K562 (cell line): ENCODE measurements at regions not wholly inside any gene's neighbourhood (a gene's known extent, or its start where the extent isn't known, plus 50 kb on each side); places are given as distances from the start of the nearest gene placed in this dataset.

Source experiments
- ATAC-seq: fragments of 200-7000 bp; cut with Tn5 transposase; 3 replicates; pipeline ENCODE4 v1.9.1; 2020; ENCODE audit warnings: moderate library complexity
- BruUV-seq: library from RNA; stranded (reverse); fragments of 400-500 nt; replicated peaks from 2 replicates; lab custom pipeline; 2021; lab: Mats Ljungman, UMichigan
- CTCF ChIA-PET: fragments of 300-600 bp; formaldehyde crosslinking; extraction: SDS; loops from one replicate; lab custom pipeline; 2021; ENCODE audit warnings: low intra/inter-chr PET ratio; lab: Yijun Ruan, JAX
- POLR2A ChIA-PET: fragments of 300-600, 350-650 bp; sonication (Branson Sonifier 250); formaldehyde crosslinking; extraction: SDS; loops from one replicate; lab custom pipeline; 2021; ENCODE audit warnings: antibody characterized with exemption, inconsistent platforms; lab: Yijun Ruan, JAX
- DNase-seq, 4 experiments: peaks; one replicate each; pipeline versions ENCODE4 v3.0.0 to v3.0.0-alpha.2; 2011 to 2018; ENCODE audit warnings: low spot score in 3 of 4, mixed read lengths in 3 of 4; ENCODE audit errors: extremely low read depth in 1 of 4
- FAIRE-seq: peaks from 2 replicates; lab custom pipeline; 2011; peaks lifted over from hg19 to GRCh38; lab: Jason Lieb, UNC
- H2AFZ ChIP-seq: 2 replicates; pipeline ENCODE4 v1.6.0; 2011; ENCODE audit warnings: low read depth, low read length, control low read depth, inconsistent platforms
- H3K27ac ChIP-seq: fragments of 200-600 bp; 3 replicates; pipeline ENCODE4 v1.8.0; 2011; ENCODE audit warnings: low read depth, mild to moderate bottlenecking, control low read depth, inconsistent platforms, low read length, moderate library complexity, mixed read lengths; ENCODE audit errors: extremely low read depth
- H3K27me3 ChIP-seq, 2 experiments: fragments of 300-600 bp in 1 of 2; 2 replicates in 1 of 2; 3 replicates in 1 of 2; pipeline versions ENCODE4 v1.6.0 to v1.8.0; 2011; ENCODE audit warnings: inconsistent platforms in 2 of 2, low read length in 2 of 2, mild to moderate bottlenecking in 1 of 2, mixed read lengths in 1 of 2, moderate library complexity in 1 of 2; ENCODE audit not compliant: control insufficient read depth in 2 of 2, insufficient read depth in 2 of 2
- H3K36me3 ChIP-seq: fragments of 300-600 bp; 3 replicates; pipeline ENCODE4 v1.8.0; 2011; ENCODE audit warnings: mild to moderate bottlenecking, low read length, inconsistent platforms; ENCODE audit not compliant: control insufficient read depth, insufficient read depth
- H3K4me1 ChIP-seq, 2 experiments: fragments of 200-600 bp in 1 of 2; replicated peaks in 1 of 2; 2 replicates in 1 of 2; 3 replicates in 1 of 2; pipeline versions ENCODE4 v1.5.1 to v1.8.0; 2011; ENCODE audit warnings: inconsistent platforms in 2 of 2, low read length in 2 of 2, mild to moderate bottlenecking in 1 of 2, mixed read lengths in 1 of 2, moderate library complexity in 1 of 2; ENCODE audit not compliant: control insufficient read depth in 2 of 2, insufficient read depth in 2 of 2
- H3K4me2 ChIP-seq: 2 replicates; pipeline ENCODE4 v1.6.1; 2011; ENCODE audit warnings: low read length, control low read depth, inconsistent platforms, mixed read lengths; ENCODE audit not compliant: insufficient read depth
- H3K4me3 ChIP-seq: fragments of 200-600 bp; sonication (generic), shearing (Covaris generic); 2 replicates; pipeline ENCODE4 v1.5.1; 2016; ENCODE audit warnings: control low read depth, inconsistent platforms
- H3K79me2 ChIP-seq: fragments of 200-600 bp; 3 replicates; pipeline ENCODE4 v1.8.0; 2011; ENCODE audit warnings: low read length, inconsistent platforms; ENCODE audit not compliant: control insufficient read depth, insufficient read depth
- H3K9ac ChIP-seq, 2 experiments: 2 replicates each; pipeline versions ENCODE4 v1.6.0 to v1.6.1; 2011; ENCODE audit warnings: low read depth in 2 of 2, low read length in 2 of 2, control low read depth in 1 of 2, inconsistent platforms in 1 of 2, mild to moderate bottlenecking in 1 of 2, mixed read lengths in 1 of 2; ENCODE audit not compliant: insufficient read depth in 1 of 2
- H3K9me1 ChIP-seq: one replicate; pipeline ENCODE4 v1.6.0; 2011; ENCODE audit warnings: inconsistent platforms, mild to moderate bottlenecking, low read length, moderate library complexity; ENCODE audit not compliant: control insufficient read depth, insufficient read depth
- H3K9me3 ChIP-seq: replicated peaks from 2 replicates; pipeline ENCODE4 v1.5.1; 2011; ENCODE audit warnings: low read depth, low read length, inconsistent platforms; ENCODE audit not compliant: control insufficient read depth, insufficient read depth
- H4K20me1 ChIP-seq: replicated peaks from 2 replicates; pipeline ENCODE4 v1.6.1; 2011; ENCODE audit warnings: low read length, inconsistent platforms, mixed read lengths; ENCODE audit not compliant: control insufficient read depth, insufficient read depth
- ATF2 ChIP-seq: sonication (generic); formaldehyde crosslinking; IDR thresholded peaks from 2 replicates; pipeline ENCODE4 v1.8.1; 2022; ENCODE audit warnings: missing genetic modification reagents
- CEBPB ChIP-seq: fragments of 450-650 bp; IDR thresholded peaks from 2 replicates; pipeline ENCODE4 v1.6.1; 2016; ENCODE audit warnings: missing genetic modification characterization, missing compliant biosample characterization
- CREM ChIP-seq: IDR thresholded peaks from 2 replicates; pipeline ENCODE4 v1.6.1; 2014; ENCODE audit warnings: antibody characterized with exemption, low read depth
- E2F3 ChIP-seq: fragments of 250-450 bp; sonication (Bioruptor Pico); IDR thresholded peaks from 2 replicates; pipeline ENCODE4 v1.4.0; 2020; ENCODE audit warnings: mild to moderate bottlenecking
- GATA2 ChIP-seq: sonication (generic); formaldehyde crosslinking; IDR thresholded peaks from 2 replicates; pipeline ENCODE4 v1.4.0; 2020; ENCODE audit warnings: mild to moderate bottlenecking, missing genetic modification reagents
- HNRNPLL ChIP-seq: fragments of 200-400 bp; formaldehyde crosslinking; IDR thresholded peaks from 2 replicates; pipeline ENCODE4 v1.6.1; 2017; ENCODE audit warnings: low read length, low read depth, mild to moderate bottlenecking; ENCODE audit not compliant: poor library complexity, severe bottlenecking
- KLF1 ChIP-seq: fragments of 450-650 bp; IDR thresholded peaks from 2 replicates; pipeline ENCODE4 v1.6.1; 2016; ENCODE audit warnings: missing genetic modification characterization, missing compliant biosample characterization
- RHOXF2B ChIP-seq: fragments of 250-450 bp; sonication (Bioruptor Pico); conservative IDR thresholded peaks from 2 replicates; pipeline ENCODE4 v1.5.1; 2021
- ZFX ChIP-seq: sonication (generic); formaldehyde crosslinking; IDR thresholded peaks from 2 replicates; pipeline ENCODE4 v1.8.0; 2022; ENCODE audit warnings: mild to moderate bottlenecking, missing genetic modification reagents, moderate library complexity
- WGBS: fragments of 100-300 bp; shearing (Covaris generic); methylation state at CpG from one replicate; pipeline ENCODE4 v1.1.6; 2016; ENCODE audit warnings: low coverage, mixed read lengths; ENCODE audit not compliant: insufficient coverage; ENCODE audit errors: missing lambda C conversion rate; 5-methylcytosine and 5-hydroxymethylcytosine counted together
- in situ Hi-C: fragments of 300-500 bp; cut with MboI; formaldehyde crosslinking; loops from 4 replicates; pipeline ENCODE4 v1.15.0; 2018; ENCODE audit warnings: inconsistent platforms, mixed read lengths
- intact Hi-C: fragments of 100-400 bp; cut with micrococcal nuclease; formaldehyde crosslinking; loops from 2 replicates; pipeline ENCODE4 v1.14.2; 2022
- TF ChIP-seq, protein P1 (sequence below): conservative IDR thresholded peaks from 2 replicates; pipeline ENCODE4 v1.6.1; 2011; ENCODE audit warnings: low read depth, mild to moderate bottlenecking, low read length; ENCODE audit not compliant: control insufficient read depth
- TF ChIP-seq, protein P2 (sequence below): fragments of 250-450 bp; sonication (Bioruptor Pico); IDR thresholded peaks from 2 replicates; pipeline ENCODE4 v1.5.0; 2021

GRCh38 chr5:28391277-28391676 lies 1352.9 kb upstream of the CDH9 start:
- DNase-seq = no peak
- no peaks in the 10 kb centered on the region for H3K27me3 ChIP-seq
- no peaks in the 10 kb centered on the region for H4K20me1 ChIP-seq
- no peaks in the 10 kb centered on the region for H3K79me2 ChIP-seq
- POLR2A ChIA-PET = no interaction called here
- in situ Hi-C loops = no loop called here
- BruUV-seq = no TSS peak
- no peak overlapping the region for H3K4me2 ChIP-seq
- H3K9ac ChIP-seq = no peak overlapping the region
- TF ChIP-seq GATA2 = no peak
- no peak for TF ChIP-seq ATF2 (CRISPR knock-in tag)
- no peak for TF ChIP-seq CEBPB
- no peak for TF ChIP-seq CREM
- TF ChIP-seq, protein P1, sequence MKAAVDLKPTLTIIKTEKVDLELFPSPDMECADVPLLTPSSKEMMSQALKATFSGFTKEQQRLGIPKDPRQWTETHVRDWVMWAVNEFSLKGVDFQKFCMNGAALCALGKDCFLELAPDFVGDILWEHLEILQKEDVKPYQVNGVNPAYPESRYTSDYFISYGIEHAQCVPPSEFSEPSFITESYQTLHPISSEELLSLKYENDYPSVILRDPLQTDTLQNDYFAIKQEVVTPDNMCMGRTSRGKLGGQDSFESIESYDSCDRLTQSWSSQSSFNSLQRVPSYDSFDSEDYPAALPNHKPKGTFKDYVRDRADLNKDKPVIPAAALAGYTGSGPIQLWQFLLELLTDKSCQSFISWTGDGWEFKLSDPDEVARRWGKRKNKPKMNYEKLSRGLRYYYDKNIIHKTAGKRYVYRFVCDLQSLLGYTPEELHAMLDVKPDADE = no peak
- no peak for TF ChIP-seq RHOXF2B (CRISPR knock-in tag)
- no peak for TF ChIP-seq E2F3 (CRISPR knock-in tag)
- no peak for TF ChIP-seq HNRNPLL
- TF ChIP-seq ZFX (CRISPR knock-in tag) = no peak
- no peak for TF ChIP-seq KLF1
- TF ChIP-seq, protein P2, sequence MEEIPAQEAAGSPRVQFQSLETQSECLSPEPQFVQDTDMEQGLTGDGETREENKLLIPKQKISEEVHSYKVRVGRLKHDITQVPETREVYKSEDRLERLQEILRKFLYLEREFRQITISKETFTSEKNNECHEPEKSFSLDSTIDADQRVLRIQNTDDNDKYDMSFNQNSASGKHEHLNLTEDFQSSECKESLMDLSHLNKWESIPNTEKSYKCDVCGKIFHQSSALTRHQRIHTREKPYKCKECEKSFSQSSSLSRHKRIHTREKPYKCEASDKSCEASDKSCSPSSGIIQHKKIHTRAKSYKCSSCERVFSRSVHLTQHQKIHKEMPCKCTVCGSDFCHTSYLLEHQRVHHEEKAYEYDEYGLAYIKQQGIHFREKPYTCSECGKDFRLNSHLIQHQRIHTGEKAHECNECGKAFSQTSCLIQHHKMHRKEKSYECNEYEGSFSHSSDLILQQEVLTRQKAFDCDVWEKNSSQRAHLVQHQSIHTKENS (CRISPR knock-in tag) = no peak
- TF ChIP-seq, all 486 proteins: peak for 0
- WGBS = 0% methylated on average over 1 of the region's 1 CpG
- intact Hi-C loops = no loop called here
- FAIRE-seq = no peak
- H2AFZ ChIP-seq = no peak overlapping the region
- CTCF ChIA-PET = no interaction called here
- no peaks in the 10 kb centered on the region; the same call in 1 of the 2 replicates for H3K9me3 ChIP-seq
- H3K36me3 ChIP-seq = no peaks in the 10 kb centered on the region
- no peak overlapping the region for H3K4me3 ChIP-seq
- no peaks in the 10 kb centered on the region for H3K4me1 ChIP-seq
- H3K9me1 ChIP-seq = no peaks in the 10 kb centered on the region
- no peak for ATAC-seq
- H3K27ac ChIP-seq = no peak overlapping the region
